ENCODE measurements at regions not wholly inside any gene's neighbourhood (a gene's known extent, or its start where the extent isn't known, plus 50 kb on each side); places are given as distances from the start of the nearest gene placed in this dataset.
"Not testable (repeated sequence)": the region's sequence is repeated elsewhere in the genome, so short reads cannot be mapped to it uniquely, and the experiment has no call there.

GRCh38 chr5:165039748-165040147, 1534.3 kb downstream of the MAT2B start:
- DNase-seq (ENCODE audit: low read depth in 1 of 2, low spot score in 1 of 2), result no peak
- H3K27ac ChIP-seq, result no peak overlapping the region
- no peaks in the 10 kb centered on the region for H3K4me1 ChIP-seq (ENCODE audit: low read depth)
- TF ChIP-seq, protein P1, sequence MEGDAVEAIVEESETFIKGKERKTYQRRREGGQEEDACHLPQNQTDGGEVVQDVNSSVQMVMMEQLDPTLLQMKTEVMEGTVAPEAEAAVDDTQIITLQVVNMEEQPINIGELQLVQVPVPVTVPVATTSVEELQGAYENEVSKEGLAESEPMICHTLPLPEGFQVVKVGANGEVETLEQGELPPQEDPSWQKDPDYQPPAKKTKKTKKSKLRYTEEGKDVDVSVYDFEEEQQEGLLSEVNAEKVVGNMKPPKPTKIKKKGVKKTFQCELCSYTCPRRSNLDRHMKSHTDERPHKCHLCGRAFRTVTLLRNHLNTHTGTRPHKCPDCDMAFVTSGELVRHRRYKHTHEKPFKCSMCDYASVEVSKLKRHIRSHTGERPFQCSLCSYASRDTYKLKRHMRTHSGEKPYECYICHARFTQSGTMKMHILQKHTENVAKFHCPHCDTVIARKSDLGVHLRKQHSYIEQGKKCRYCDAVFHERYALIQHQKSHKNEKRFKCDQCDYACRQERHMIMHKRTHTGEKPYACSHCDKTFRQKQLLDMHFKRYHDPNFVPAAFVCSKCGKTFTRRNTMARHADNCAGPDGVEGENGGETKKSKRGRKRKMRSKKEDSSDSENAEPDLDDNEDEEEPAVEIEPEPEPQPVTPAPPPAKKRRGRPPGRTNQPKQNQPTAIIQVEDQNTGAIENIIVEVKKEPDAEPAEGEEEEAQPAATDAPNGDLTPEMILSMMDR (IDR thresholded peaks at IDR 0.05; ENCODE audit: low read depth, low read length), result no peak
- no peaks in the 10 kb centered on the region for H3K36me3 ChIP-seq
- H3K9me3 ChIP-seq (ENCODE audit: low read depth), result no peaks in the 10 kb centered on the region
- H3K4me3 ChIP-seq, result no peak overlapping the region
- H3K27me3 ChIP-seq, result no peaks in the 10 kb centered on the region

- H3K4me1 ChIP-seq (ENCODE audit: low read depth); H3K4me3 ChIP-seq; H3K27ac ChIP-seq; H3K27me3 ChIP-seq; DNase-seq (ENCODE audit: low read depth in 1 of 2, low spot score in 1 of 2); H3K9me3 ChIP-seq (ENCODE audit: low read depth); H3K36me3 ChIP-seq: not testable (repeated sequence)
Observed at GRCh38 chr5:165045941-165046340, 1540.5 kb downstream of the MAT2B start.

- TF ChIP-seq, protein P1 (IDR thresholded peaks at IDR 0.05; ENCODE audit: low read depth, low read length), result no peak
- no peaks in the 10 kb centered on the region for H3K36me3 ChIP-seq
- DNase-seq (ENCODE audit: low read depth in 1 of 2, low spot score in 1 of 2), result no peak
Observed at GRCh38 chr5:165055476-165055875, 1550.1 kb downstream of the MAT2B start.

GRCh38 chr5:165057145-165057544, 1551.7 kb downstream of the MAT2B start:
- Histone ChIP-seq H3K4me3 (no peak overlapping the region), H3K27me3 (no peaks in the 10 kb centered on the region), H3K27ac (no peak overlapping the region), H3K36me3 (no peaks in the 10 kb centered on the region), H3K4me1 (ENCODE audit: low read depth) (no peaks in the 10 kb centered on the region), H3K9me3 (ENCODE audit: low read depth) (no peaks in the 10 kb centered on the region)
- DNase-seq (ENCODE audit: low read depth in 1 of 2, low spot score in 1 of 2), result no peak
- TF ChIP-seq, protein P1 (IDR thresholded peaks at IDR 0.05; ENCODE audit: low read depth, low read length), result no peak

More at GRCh38 chr5:165055476-165055875, 1550.1 kb downstream of the MAT2B start:
- H3K27me3 ChIP-seq, result no peaks in the 10 kb centered on the region
- H3K4me3 ChIP-seq, result no peak overlapping the region
- H3K27ac ChIP-seq, result no peak overlapping the region
- H3K9me3 ChIP-seq (ENCODE audit: low read depth), result no peaks in the 10 kb centered on the region
- H3K4me1 ChIP-seq (ENCODE audit: low read depth), result no peaks in the 10 kb centered on the region

DNA sequence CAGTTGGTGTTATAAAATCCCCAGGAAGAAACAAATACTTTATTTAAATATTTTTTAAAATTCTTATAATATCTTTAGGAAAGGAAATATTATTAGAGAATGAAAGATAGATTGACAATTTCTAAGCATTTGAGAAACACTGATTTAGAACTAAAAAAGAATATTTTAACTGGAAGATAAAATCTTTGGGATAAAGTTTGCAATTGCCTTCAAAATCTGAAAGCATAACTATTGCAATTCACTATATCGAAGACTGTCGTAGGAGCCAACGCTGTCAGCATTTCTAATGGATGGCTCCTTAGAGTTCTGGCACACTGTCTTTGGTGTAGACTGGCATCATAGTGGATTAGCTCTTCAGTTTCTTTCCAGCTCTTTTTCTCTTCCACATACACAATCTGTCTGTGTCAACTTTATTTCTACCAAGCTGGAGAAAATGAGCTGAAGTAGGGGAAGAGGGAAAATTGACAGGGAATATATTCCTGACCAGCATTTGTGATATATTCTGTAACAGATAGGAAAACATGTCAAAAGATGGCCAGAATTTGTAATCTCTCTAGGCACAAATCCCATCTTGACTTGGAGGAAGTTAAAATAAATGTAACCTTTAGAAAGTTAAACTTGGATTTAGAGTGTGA, 1561.4 kb downstream of the MAT2B start:
- no peak for DNase-seq (ENCODE audit: low read depth in 1 of 2, low spot score in 1 of 2)
- Histone ChIP-seq H3K27ac (no peak overlapping the region), H3K9me3 (ENCODE audit: low read depth) (no peaks in the 10 kb centered on the region), H3K27me3 (no peaks in the 10 kb centered on the region), H3K36me3 (no peaks in the 10 kb centered on the region), H3K4me3 (no peak overlapping the region), H3K4me1 (ENCODE audit: low read depth) (no peaks in the 10 kb centered on the region)
- TF ChIP-seq, protein P1 (IDR thresholded peaks at IDR 0.05; ENCODE audit: low read depth, low read length), result no peak

GRCh38 chr5:165076686-165077085, 1571.3 kb downstream of the MAT2B start:
- Histone ChIP-seq H3K27me3 (no peaks in the 10 kb centered on the region), H3K36me3 (no peaks in the 10 kb centered on the region), H3K27ac (no peak overlapping the region), H3K4me1 (ENCODE audit: low read depth) (no peaks in the 10 kb centered on the region), H3K4me3 (no peak overlapping the region), H3K9me3 (ENCODE audit: low read depth) (no peaks in the 10 kb centered on the region)
- DNase-seq (ENCODE audit: low read depth in 1 of 2, low spot score in 1 of 2), result no peak
- TF ChIP-seq, protein P1 (IDR thresholded peaks at IDR 0.05; ENCODE audit: low read depth, low read length), result no peak

Data from cardiac muscle cell (in vitro differentiated cells and primary cell).